Endothelial cell of umbilical vein (primary cell): ENCODE measurements at regions not wholly inside any gene's neighbourhood (a gene's known extent, or its start where the extent isn't known, plus 50 kb on each side); places are given as distances from the start of the nearest gene placed in this dataset.

Experiments used
- BruUV-seq: library from RNA; stranded (reverse); fragments of 400-500 nt; replicated peaks from 2 replicates; lab custom pipeline; 2021; lab: Mats Ljungman, UMichigan
- CTCF ChIA-PET: fragments of 300-600, 350-600 bp; sonication (Branson Sonifier 250); formaldehyde crosslinking; loops from one replicate; lab custom pipeline; 2021; ENCODE audit warnings: antibody characterized with exemption, inconsistent platforms; lab: Charles Lee
- POLR2A ChIA-PET: fragments of 300-600, 350-600 bp; sonication (Branson Sonifier 250); formaldehyde crosslinking; loops from one replicate; lab custom pipeline; 2021; ENCODE audit warnings: antibody characterized with exemption, inconsistent platforms; lab: Charles Lee
- DNase-seq: peaks from one replicate; pipeline ENCODE4 v3.0.0-alpha.2; 2011; ENCODE audit warnings: low read depth, low spot score
- FAIRE-seq: peaks from 2 replicates; lab custom pipeline; 2011; peaks lifted over from hg19 to GRCh38; lab: Jason Lieb, UNC
- H2AFZ ChIP-seq: 2 replicates; pipeline ENCODE4 v1.6.0; 2012; ENCODE audit warnings: low read depth, low read length, control low read depth, inconsistent platforms
- H3K27ac ChIP-seq: 2 replicates; pipeline ENCODE4 v1.5.1; 2011; ENCODE audit warnings: low read depth, mild to moderate bottlenecking, control low read depth, low read length, moderate library complexity; ENCODE audit not compliant: insufficient read depth
- H3K27me3 ChIP-seq, 2 experiments: 2 replicates each; pipeline versions ENCODE4 v1.6.0 to v1.6.1; 2011; ENCODE audit warnings: low read length in 2 of 2, mixed read lengths in 1 of 2; ENCODE audit not compliant: control insufficient read depth in 2 of 2, insufficient read depth in 2 of 2
- H3K36me3 ChIP-seq, 2 experiments: 2 replicates in 1 of 2; 3 replicates in 1 of 2; pipeline ENCODE4 v1.5.1; 2011; ENCODE audit warnings: low read length in 2 of 2, mild to moderate bottlenecking in 1 of 2, moderate library complexity in 1 of 2; ENCODE audit not compliant: control insufficient read depth in 2 of 2, insufficient read depth in 2 of 2; ENCODE audit errors: extremely low read depth in 1 of 2
- H3K4me1 ChIP-seq: 3 replicates; pipeline ENCODE4 v1.5.1; 2011; ENCODE audit warnings: mild to moderate bottlenecking, low read length; ENCODE audit not compliant: control insufficient read depth, insufficient read depth; ENCODE audit errors: extremely low read depth
- H3K4me2 ChIP-seq: 2 replicates; pipeline ENCODE4 v1.6.1; 2011; ENCODE audit warnings: low read length, control low read depth, mixed read lengths; ENCODE audit not compliant: insufficient read depth
- H3K4me3 ChIP-seq, 3 experiments: fragments of 200-600 bp in 1 of 3; sonication (generic), shearing (Covaris generic) in 1 of 3; replicated peaks in 1 of 3; 2 replicates each; pipeline ENCODE4 v1.5.1; 2011 to 2016; ENCODE audit warnings: control low read depth in 3 of 3, low read length in 3 of 3, mild to moderate bottlenecking in 2 of 3, inconsistent platforms in 1 of 3, low read depth in 1 of 3, moderate library complexity in 1 of 3; ENCODE audit not compliant: insufficient read depth in 1 of 3
- H3K79me2 ChIP-seq: 2 replicates; pipeline ENCODE4 v1.6.0; 2012; ENCODE audit warnings: low read length, inconsistent platforms; ENCODE audit not compliant: control insufficient read depth, insufficient read depth
- H3K9ac ChIP-seq: replicated peaks from 2 replicates; pipeline ENCODE3; 2011; ENCODE audit warnings: low read length, control low read depth; ENCODE audit not compliant: insufficient read depth; ENCODE audit errors: extremely low read depth
- H3K9me1 ChIP-seq: replicated peaks from 3 replicates; pipeline ENCODE4 v1.6.0; 2011; ENCODE audit warnings: mild to moderate bottlenecking, low read length; ENCODE audit not compliant: control insufficient read depth, insufficient read depth; ENCODE audit errors: extremely low read depth
- H3K9me3 ChIP-seq: replicated peaks from 2 replicates; pipeline ENCODE4 v1.5.1; 2012; ENCODE audit warnings: low read length, inconsistent platforms; ENCODE audit not compliant: control insufficient read depth, insufficient read depth
- H4K20me1 ChIP-seq: replicated peaks from 2 replicates; pipeline ENCODE3; 2011; ENCODE audit warnings: mild to moderate bottlenecking, low read length; ENCODE audit not compliant: control insufficient read depth, insufficient read depth; ENCODE audit errors: extremely low read depth
- EZH2 ChIP-seq: IDR thresholded peaks from 2 replicates; pipeline ENCODE4 v1.6.1; 2012; ENCODE audit warnings: borderline replicate concordance, low read depth, mild to moderate bottlenecking, moderate library complexity, low read length, inconsistent platforms; ENCODE audit not compliant: severe bottlenecking
- FOS ChIP-seq: IDR thresholded peaks from 2 replicates; pipeline ENCODE4 v1.6.1; 2011; ENCODE audit warnings: mild to moderate bottlenecking, low read length, moderate library complexity, borderline replicate concordance; ENCODE audit not compliant: insufficient read depth
- GATA2 ChIP-seq: IDR thresholded peaks from 2 replicates; pipeline ENCODE4 v1.7.0; 2011; ENCODE audit warnings: low read depth, mild to moderate bottlenecking, moderate library complexity, mixed read lengths, low read length; ENCODE audit not compliant: insufficient read length, insufficient read depth
- JUN ChIP-seq: IDR thresholded peaks from 2 replicates; pipeline ENCODE4 v1.6.1; 2011; ENCODE audit warnings: borderline replicate concordance, low read depth; ENCODE audit not compliant: insufficient read length, insufficient read depth
- MYC ChIP-seq: IDR thresholded peaks from one replicate; pipeline ENCODE4 v1.6.1; 2011; ENCODE audit warnings: mild to moderate bottlenecking, low read depth, low read length
- POLR2AphosphoS5 ChIP-seq: IDR thresholded peaks from 2 replicates; pipeline ENCODE4 v1.6.1; 2012; ENCODE audit warnings: low read depth, mild to moderate bottlenecking, control low read depth, low read length, moderate library complexity; ENCODE audit not compliant: insufficient read depth
- dilution Hi-C: fragments of 300-500 bp; cut with MboI; formaldehyde crosslinking; loops from one replicate; pipeline ENCODE4 v1.15.0; 2019; ENCODE audit warnings: low sequenced_read_pairs; ENCODE audit not compliant: extremely low pct_ligation_motif_present
- intact Hi-C: fragments of 100-400 bp; cut with micrococcal nuclease; formaldehyde crosslinking; loops from one replicate; pipeline ENCODE4 v1.10.0; 2022
- TF ChIP-seq, protein P1 (sequence below): IDR thresholded peaks from 2 replicates; pipeline ENCODE4 v1.6.1; 2011; ENCODE audit not compliant: insufficient read depth, insufficient read length
- TF ChIP-seq, protein P2 (sequence below), 2 donors: IDR thresholded peaks; 1 replicate in 1 of 2; 2 replicates in 1 of 2; pipeline ENCODE4 v1.5.1; 2011; ENCODE audit warnings: low read length in 2 of 2, mild to moderate bottlenecking in 2 of 2, moderate library complexity in 2 of 2, control low read depth in 1 of 2, inconsistent platforms in 1 of 2, low read depth in 1 of 2; ENCODE audit not compliant: insufficient read depth in 1 of 2; ENCODE audit errors: extremely low read depth in 1 of 2

DNA sequence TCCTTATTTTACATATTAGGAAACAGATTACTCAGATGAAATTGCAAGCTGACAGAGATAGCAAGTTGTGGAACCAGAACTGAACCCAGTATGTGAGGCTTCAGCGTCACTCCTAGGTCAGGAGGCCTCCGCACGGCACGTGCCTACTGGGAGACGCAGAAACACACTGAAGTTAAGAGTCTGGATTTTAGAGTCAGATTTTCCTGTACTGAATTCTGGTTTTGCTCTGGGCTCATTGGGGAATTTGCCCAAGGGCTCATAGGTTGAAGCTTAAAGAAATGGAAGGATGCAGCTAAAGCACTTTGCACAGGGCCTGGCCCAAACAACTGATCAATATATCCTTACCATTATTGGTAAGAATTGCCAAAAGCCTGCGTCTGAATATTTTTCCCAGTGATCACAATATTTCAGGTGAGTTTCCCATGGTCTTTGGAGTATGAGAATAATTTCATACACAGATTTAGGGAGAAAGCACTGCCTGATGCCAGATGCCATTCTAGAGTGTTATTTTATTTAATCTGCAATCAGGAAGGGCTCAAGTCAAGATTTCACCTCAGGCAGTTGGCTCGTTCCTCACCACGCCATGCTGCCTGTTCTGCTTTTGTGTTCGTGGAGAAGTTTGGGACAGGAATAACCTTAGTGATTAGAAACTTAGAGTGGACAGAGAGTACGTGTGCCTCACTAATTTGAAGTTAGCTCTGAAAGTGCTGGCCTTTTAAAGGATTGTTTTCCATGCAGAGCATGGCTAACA, 331.9 kb downstream of the MYCN start:
- H3K79me2 ChIP-seq, result no peaks in the 10 kb centered on the region
- CTCF ChIA-PET, result no interaction called here

More for the DNA sequence above, 331.9 kb downstream of the MYCN start:
- DNase-seq (no peak), FAIRE-seq (no peak)
- Histone ChIP-seq H3K9me3 (no peaks in the 10 kb centered on the region), H3K27me3 (no peaks in the 10 kb centered on the region), H3K4me2 (no peak overlapping the region), H3K4me1 (no peaks in the 10 kb centered on the region), H3K36me3 (no peaks in the 10 kb centered on the region), H3K27ac (no peak overlapping the region), H4K20me1 (no peaks in the 10 kb centered on the region), H3K9ac (no peak overlapping the region), H2AFZ (no peak overlapping the region), H3K4me3 (no peak overlapping the region), H3K9me1 (no peaks in the 10 kb centered on the region)
- dilution Hi-C loops, result no loop called here
- TF ChIP-seq POLR2AphosphoS5 (no peak), GATA2 (no peak), FOS (no peak), JUN (no peak), MYC (no peak), EZH2 (no peak)
- TF ChIP-seq, protein P1, sequence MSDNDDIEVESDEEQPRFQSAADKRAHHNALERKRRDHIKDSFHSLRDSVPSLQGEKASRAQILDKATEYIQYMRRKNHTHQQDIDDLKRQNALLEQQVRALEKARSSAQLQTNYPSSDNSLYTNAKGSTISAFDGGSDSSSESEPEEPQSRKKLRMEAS, result no peak
- TF ChIP-seq, protein P2, sequence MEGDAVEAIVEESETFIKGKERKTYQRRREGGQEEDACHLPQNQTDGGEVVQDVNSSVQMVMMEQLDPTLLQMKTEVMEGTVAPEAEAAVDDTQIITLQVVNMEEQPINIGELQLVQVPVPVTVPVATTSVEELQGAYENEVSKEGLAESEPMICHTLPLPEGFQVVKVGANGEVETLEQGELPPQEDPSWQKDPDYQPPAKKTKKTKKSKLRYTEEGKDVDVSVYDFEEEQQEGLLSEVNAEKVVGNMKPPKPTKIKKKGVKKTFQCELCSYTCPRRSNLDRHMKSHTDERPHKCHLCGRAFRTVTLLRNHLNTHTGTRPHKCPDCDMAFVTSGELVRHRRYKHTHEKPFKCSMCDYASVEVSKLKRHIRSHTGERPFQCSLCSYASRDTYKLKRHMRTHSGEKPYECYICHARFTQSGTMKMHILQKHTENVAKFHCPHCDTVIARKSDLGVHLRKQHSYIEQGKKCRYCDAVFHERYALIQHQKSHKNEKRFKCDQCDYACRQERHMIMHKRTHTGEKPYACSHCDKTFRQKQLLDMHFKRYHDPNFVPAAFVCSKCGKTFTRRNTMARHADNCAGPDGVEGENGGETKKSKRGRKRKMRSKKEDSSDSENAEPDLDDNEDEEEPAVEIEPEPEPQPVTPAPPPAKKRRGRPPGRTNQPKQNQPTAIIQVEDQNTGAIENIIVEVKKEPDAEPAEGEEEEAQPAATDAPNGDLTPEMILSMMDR (IDR thresholded peaks at IDR 0.05; ENCODE audit: extremely low read depth in 1 of 2, insufficient read depth in 1 of 2, low read depth in 1 of 2, low read length in 2 of 2), result no peak
- BruUV-seq, result no TSS peak
- POLR2A ChIA-PET, result no interaction called here
- intact Hi-C loops, result no loop called here
